Gastroesophageal sphincter (tissue), 3 donors: ENCODE measurements at regions not wholly inside any gene's neighbourhood (a gene's known extent, or its start where the extent isn't known, plus 50 kb on each side); places are given as distances from the start of the nearest gene placed in this dataset.
"Not testable (repeated sequence)": the region's sequence is repeated elsewhere in the genome, so short reads cannot be mapped to it uniquely, and the experiment has no call there.

Experiments used
- EP300 ChIP-seq: sonication (generic); formaldehyde crosslinking; IDR thresholded peaks from one replicate; pipeline ENCODE4 v1.6.1; 2017; ENCODE audit warnings: antibody characterized with exemption, mild to moderate bottlenecking
- POLR2A ChIP-seq, 2 donors: fragments of 450-650 bp; IDR thresholded peaks; one replicate each; pipeline ENCODE4 v1.6.1; 2017; ENCODE audit warnings: antibody characterized with exemption in 2 of 2, mild to moderate bottlenecking in 2 of 2, moderate library complexity in 1 of 2
- POLR2AphosphoS5 ChIP-seq: sonication (generic); formaldehyde crosslinking; IDR thresholded peaks from one replicate; pipeline ENCODE4 v1.6.1; 2017; ENCODE audit warnings: antibody characterized with exemption
- TF ChIP-seq, protein P1 (sequence below), 4 experiments: fragments of 200-600 bp in 2 of 4; fragments of 450-650 bp in 2 of 4; sonication (generic) in 1 of 4; IDR thresholded peaks; one replicate each; pipeline ENCODE4 v1.5.1; 2017 to 2019; ENCODE audit warnings: antibody characterized with exemption in 4 of 4, mild to moderate bottlenecking in 2 of 4, moderate library complexity in 2 of 4

DNA sequence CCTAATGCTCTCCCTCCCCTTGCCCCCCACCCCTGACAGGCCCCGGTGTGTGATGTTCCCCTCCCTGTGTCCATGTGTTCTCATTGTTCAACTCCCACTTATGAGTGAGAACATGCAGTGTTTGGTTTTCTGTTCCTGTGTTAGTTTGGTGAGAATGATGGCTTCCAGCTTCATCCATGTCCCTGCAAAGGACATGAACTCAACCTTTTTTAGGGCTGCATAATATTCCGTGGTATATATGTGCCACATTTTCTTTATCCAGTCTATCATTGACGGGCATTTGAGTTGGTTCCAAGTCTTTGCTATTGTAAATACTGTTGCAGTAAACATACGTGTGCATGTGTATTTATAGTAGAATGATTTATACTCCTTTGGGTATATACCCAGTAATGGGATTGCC is 69.5 kb downstream of the HINT1 start:
- TF ChIP-seq POLR2A (IDR thresholded peaks at IDR 0.05); POLR2AphosphoS5; EP300: not testable (repeated sequence)
- TF ChIP-seq, protein P1, sequence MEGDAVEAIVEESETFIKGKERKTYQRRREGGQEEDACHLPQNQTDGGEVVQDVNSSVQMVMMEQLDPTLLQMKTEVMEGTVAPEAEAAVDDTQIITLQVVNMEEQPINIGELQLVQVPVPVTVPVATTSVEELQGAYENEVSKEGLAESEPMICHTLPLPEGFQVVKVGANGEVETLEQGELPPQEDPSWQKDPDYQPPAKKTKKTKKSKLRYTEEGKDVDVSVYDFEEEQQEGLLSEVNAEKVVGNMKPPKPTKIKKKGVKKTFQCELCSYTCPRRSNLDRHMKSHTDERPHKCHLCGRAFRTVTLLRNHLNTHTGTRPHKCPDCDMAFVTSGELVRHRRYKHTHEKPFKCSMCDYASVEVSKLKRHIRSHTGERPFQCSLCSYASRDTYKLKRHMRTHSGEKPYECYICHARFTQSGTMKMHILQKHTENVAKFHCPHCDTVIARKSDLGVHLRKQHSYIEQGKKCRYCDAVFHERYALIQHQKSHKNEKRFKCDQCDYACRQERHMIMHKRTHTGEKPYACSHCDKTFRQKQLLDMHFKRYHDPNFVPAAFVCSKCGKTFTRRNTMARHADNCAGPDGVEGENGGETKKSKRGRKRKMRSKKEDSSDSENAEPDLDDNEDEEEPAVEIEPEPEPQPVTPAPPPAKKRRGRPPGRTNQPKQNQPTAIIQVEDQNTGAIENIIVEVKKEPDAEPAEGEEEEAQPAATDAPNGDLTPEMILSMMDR (IDR thresholded peaks at IDR 0.05), result not testable (repeated sequence)
